Fibroblast of pulmonary artery (primary cell): ENCODE measurements at regions not wholly inside any gene's neighbourhood (a gene's known extent, or its start where the extent isn't known, plus 50 kb on each side); places are given as distances from the start of the nearest gene placed in this dataset.

Source experiments
- DNase-seq: peaks from one replicate; pipeline ENCODE4 v3.0.0-alpha.2; 2010; ENCODE audit warnings: low read depth
- H3K4me3 ChIP-seq: replicated peaks from 2 replicates; pipeline ENCODE4 v1.5.1; 2011; ENCODE audit warnings: low read depth, mild to moderate bottlenecking, control low read depth, low read length, moderate library complexity
- CTCF ChIP-seq: IDR thresholded peaks from 2 replicates; pipeline ENCODE4 v1.5.1; 2011; ENCODE audit warnings: mild to moderate bottlenecking, control low read depth, low read length, inconsistent platforms; ENCODE audit errors: missing control alignments

GRCh38 chr11:47911149-47911548 is 63.0 kb upstream of the NUP160 start:
- DNase-seq, result no peak
- no peak overlapping the region for H3K4me3 ChIP-seq
- TF ChIP-seq CTCF, result no peak

GRCh38 chr11:47908198-47908597 is 60.0 kb upstream of the NUP160 start:
- no peak for TF ChIP-seq CTCF
- DNase-seq, result peak; percentile 77
- no peak overlapping the region for H3K4me3 ChIP-seq

- DNase-seq, result peak; percentile 82
- no peak for TF ChIP-seq CTCF
- H3K4me3 ChIP-seq, result no peak overlapping the region
Measured at GRCh38 chr11:47907499-47907898, 59.3 kb upstream of the NUP160 start.

- no peak overlapping the region for H3K4me3 ChIP-seq
- no peak for TF ChIP-seq CTCF
- no peak for DNase-seq
Measured at GRCh38 chr11:47906066-47906465, 57.9 kb upstream of the NUP160 start.

GRCh38 chr11:47905358-47906059 is 57.4 kb upstream of the NUP160 start:
- DNase-seq, result peak; percentile 81
- H3K4me3 ChIP-seq, result no peak overlapping the region
- no peak for TF ChIP-seq CTCF

- no peak overlapping the region for H3K4me3 ChIP-seq
- TF ChIP-seq CTCF, result no peak
- DNase-seq, result no peak
Measured at GRCh38 chr11:47904808-47905207, 56.7 kb upstream of the NUP160 start.

- DNase-seq, result no peak
- TF ChIP-seq CTCF, result no peak
- H3K4me3 ChIP-seq, result no peak overlapping the region
Measured at GRCh38 chr11:47904048-47904447, 55.9 kb upstream of the NUP160 start.
